OCI-LY7 (cell line): ENCODE measurements at regions not wholly inside any gene's neighbourhood (a gene's known extent, or its start where the extent isn't known, plus 50 kb on each side); places are given as distances from the start of the nearest gene placed in this dataset.

Source experiments
- BruUV-seq: library from RNA; stranded (reverse); fragments of 400-500 nt; replicated peaks from 2 replicates; lab custom pipeline; 2021; lab: Mats Ljungman, UMichigan
- CTCF ChIA-PET: fragments of 300-600 bp; sonication (Branson Sonifier 250); formaldehyde crosslinking; loops from one replicate; lab custom pipeline; 2022; ENCODE audit warnings: antibody characterized with exemption; ENCODE audit not compliant: unreplicated experiment; lab: Charles Lee
- POLR2A ChIA-PET: fragments of 300-600 bp; sonication (Branson Sonifier 250); formaldehyde crosslinking; loops from one replicate; lab custom pipeline; 2022; ENCODE audit warnings: antibody characterized with exemption; lab: Charles Lee
- DNase-seq: peaks from one replicate; pipeline ENCODE4 v3.0.0-alpha.2; 2015; ENCODE audit warnings: low spot score
- H2AFZ ChIP-seq: fragments of 200-600 bp; sonication (generic), shearing (Covaris generic); 2 replicates; pipeline ENCODE4 v1.6.1; 2014; ENCODE audit warnings: mild to moderate bottlenecking, antibody characterized with exemption, low read length, moderate library complexity
- H3K27ac ChIP-seq: fragments of 200-600 bp; sonication (generic); 2 replicates; pipeline ENCODE4 v1.5.1; 2014; ENCODE audit warnings: mixed run types, low read depth, mild to moderate bottlenecking, moderate library complexity, low read length, inconsistent platforms; ENCODE audit not compliant: poor library complexity, severe bottlenecking
- H3K36me3 ChIP-seq: fragments of 200-600 bp; sonication (generic); 2 replicates; pipeline ENCODE4 v1.6.1; 2014; ENCODE audit warnings: mild to moderate bottlenecking, antibody characterized with exemption, low read length, moderate library complexity, mixed read lengths; ENCODE audit not compliant: insufficient read depth
- H3K4me1 ChIP-seq: fragments of 200-600 bp; sonication (generic); 2 replicates; pipeline ENCODE4 v1.5.1; 2014; ENCODE audit warnings: mild to moderate bottlenecking, low read length; ENCODE audit not compliant: insufficient read depth, poor library complexity, severe bottlenecking
- H3K4me2 ChIP-seq: fragments of 200-600 bp; sonication (generic); 2 replicates; pipeline ENCODE4 v1.6.1; 2014; ENCODE audit warnings: mild to moderate bottlenecking, low read length
- H3K4me3 ChIP-seq: fragments of 200-600 bp; sonication (generic); 2 replicates; pipeline ENCODE4 v1.5.1; 2014; ENCODE audit warnings: mild to moderate bottlenecking, low read depth, low read length; ENCODE audit not compliant: poor library complexity, severe bottlenecking
- H3K79me2 ChIP-seq: fragments of 200-600 bp; sonication (generic); 2 replicates; pipeline ENCODE4 v1.6.1; 2016; ENCODE audit warnings: low read depth, mild to moderate bottlenecking, low read length, moderate library complexity, mixed read lengths; ENCODE audit not compliant: insufficient read depth
- H3K9me2 ChIP-seq: fragments of 200-600 bp; sonication (generic); 2 replicates; pipeline ENCODE4 v1.6.1; 2016; ENCODE audit warnings: mild to moderate bottlenecking, low read length, mixed read lengths; ENCODE audit not compliant: insufficient read depth
- H3K9me3 ChIP-seq: fragments of 200-600 bp; sonication (generic); 2 replicates; pipeline ENCODE4 v1.6.1; 2014; ENCODE audit warnings: mild to moderate bottlenecking, mixed run types, low read length, mixed read lengths
- H4K20me1 ChIP-seq: fragments of 200-600 bp; sonication (generic); 2 replicates; pipeline ENCODE4 v1.6.1; 2014; ENCODE audit warnings: mild to moderate bottlenecking, antibody characterized with exemption, low read length, moderate library complexity, mixed read lengths; ENCODE audit not compliant: insufficient read depth
- CTCF ChIP-seq: fragments of 200-600 bp; sonication (generic); conservative IDR thresholded peaks from 2 replicates; pipeline ENCODE4 v1.5.1; 2014; ENCODE audit warnings: mild to moderate bottlenecking, antibody characterized with exemption, low read length, moderate library complexity, mixed read lengths
- EZH2phosphoT487 ChIP-seq: fragments of 200-600 bp; sonication (generic); IDR thresholded peaks from 2 replicates; pipeline ENCODE4 v1.6.1; 2018; ENCODE audit warnings: low read depth, borderline replicate concordance, mild to moderate bottlenecking, mixed run types, antibody characterized with exemption, low read length, moderate library complexity, mixed read lengths
- intact Hi-C: fragments of 100-400 bp; cut with micrococcal nuclease; formaldehyde crosslinking; loops from one replicate; pipeline ENCODE4 v1.10.0; 2022; ENCODE audit not compliant: unreplicated experiment

- no peaks in the 10 kb centered on the region for H3K4me1 ChIP-seq
- no peak for DNase-seq
- no peak for TF ChIP-seq CTCF
- no TSS peak for BruUV-seq
- no peaks in the 10 kb centered on the region for H3K9me2 ChIP-seq
- H4K20me1 ChIP-seq: no peaks in the 10 kb centered on the region
- POLR2A ChIA-PET: interaction anchor here (0.9 kb wide), 1 partner anchor 19 kb away, joined by 4 read pairs; no protein-coding TSS in a partner anchor
- H3K4me2 ChIP-seq: no peak overlapping the region
- H3K36me3 ChIP-seq: no peaks in the 10 kb centered on the region
- H3K9me3 ChIP-seq: no peaks in the 10 kb centered on the region
- no peak overlapping the region for H3K4me3 ChIP-seq
- intact Hi-C loops: no loop called here
- no peak overlapping the region for H3K27ac ChIP-seq
- H2AFZ ChIP-seq: no peak overlapping the region
- no peaks in the 10 kb centered on the region for H3K79me2 ChIP-seq
- CTCF ChIA-PET: no interaction called here
These were observed 213.5 kb upstream of the RND3 start for GRCh38 chr2:150700666-150701580.

DNA sequence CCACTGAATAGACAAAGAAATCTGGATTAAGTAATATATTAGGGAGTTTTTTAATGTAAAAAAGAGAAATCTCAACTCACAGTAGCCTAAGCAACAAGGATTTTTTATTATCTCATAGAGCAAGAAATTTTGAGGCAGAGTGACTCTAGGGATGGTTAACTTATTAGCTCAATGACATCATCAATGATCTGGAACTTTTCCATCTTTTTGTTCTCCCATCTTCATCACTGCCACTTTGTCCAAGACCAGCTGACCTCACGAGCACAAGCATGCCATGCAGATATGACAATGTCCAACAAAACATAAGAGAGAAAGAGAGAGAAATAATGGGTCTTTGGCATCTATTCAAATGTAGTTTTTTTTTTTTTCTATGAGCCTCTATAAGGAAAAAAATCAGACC, 211.8 kb upstream of the RND3 start:
- no TSS peak for BruUV-seq
- Histone ChIP-seq H3K4me3 (no peak overlapping the region), H3K9me2 (no peaks in the 10 kb centered on the region), H3K27ac (no peak overlapping the region), H3K4me1 (no peaks in the 10 kb centered on the region), H4K20me1 (no peaks in the 10 kb centered on the region), H3K36me3 (no peaks in the 10 kb centered on the region), H2AFZ (no peak overlapping the region), H3K9me3 (no peaks in the 10 kb centered on the region), H3K4me2 (no peak overlapping the region), H3K79me2 (no peaks in the 10 kb centered on the region)
- CTCF ChIA-PET: no interaction called here
- DNase-seq: no peak
- intact Hi-C loops: no loop called here
- POLR2A ChIA-PET: interaction anchor here (0.5 kb wide), 1 partner anchor 49 kb away, joined by 3 read pairs; no protein-coding TSS in a partner anchor
- TF ChIP-seq CTCF: no peak
- no peak for TF ChIP-seq EZH2phosphoT487

- H2AFZ ChIP-seq: no peak overlapping the region
These were observed 210.7 kb upstream of the RND3 start for GRCh38 chr2:150698016-150698661.

More at GRCh38 chr2:150698016-150698661, 210.7 kb upstream of the RND3 start:
- BruUV-seq: no TSS peak
- Histone ChIP-seq H3K4me1 (no peaks in the 10 kb centered on the region), H3K9me3 (no peaks in the 10 kb centered on the region), H3K36me3 (no peaks in the 10 kb centered on the region), H4K20me1 (no peaks in the 10 kb centered on the region), H3K4me2 (no peak overlapping the region), H3K79me2 (no peaks in the 10 kb centered on the region), H3K4me3 (no peak overlapping the region), H3K9me2 (no peaks in the 10 kb centered on the region), H3K27ac (no peak overlapping the region)
- intact Hi-C loops: no loop called here
- ChIA-PET CTCF (no interaction called here), POLR2A (no interaction called here)
- TF ChIP-seq CTCF (no peak), EZH2phosphoT487 (no peak)
- DNase-seq: no peak
